ENCODE measurements at regions not wholly inside any gene's neighbourhood (a gene's known extent, or its start where the extent isn't known, plus 50 kb on each side); places are given as distances from the start of the nearest gene placed in this dataset.

DNA sequence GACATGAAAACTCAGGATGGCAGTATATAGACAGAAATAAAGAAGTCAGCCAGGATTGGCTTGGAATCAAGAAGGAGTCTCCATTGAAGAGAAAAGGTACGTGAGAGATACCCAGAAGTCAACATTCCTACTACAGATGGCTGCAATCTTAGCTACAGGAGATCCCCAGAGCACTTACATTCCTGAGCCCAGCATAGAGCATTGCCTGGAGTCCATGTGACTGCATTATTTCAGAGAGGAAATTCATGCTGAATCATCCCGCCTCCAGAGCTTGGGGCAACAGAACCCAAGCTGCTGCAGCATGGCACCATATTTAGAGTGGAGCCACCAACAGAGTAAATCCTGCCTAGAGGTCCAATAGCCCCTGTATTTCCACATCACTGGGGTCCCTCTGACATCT is 125.0 kb upstream of the GRIK2 start:
- peaks cover 0 to 14% (median 0%) of the 10 kb centered on the region in 3 donors for H3K9me3 ChIP-seq (replicated peaks in 1 of 3)
- TF ChIP-seq, protein P1, sequence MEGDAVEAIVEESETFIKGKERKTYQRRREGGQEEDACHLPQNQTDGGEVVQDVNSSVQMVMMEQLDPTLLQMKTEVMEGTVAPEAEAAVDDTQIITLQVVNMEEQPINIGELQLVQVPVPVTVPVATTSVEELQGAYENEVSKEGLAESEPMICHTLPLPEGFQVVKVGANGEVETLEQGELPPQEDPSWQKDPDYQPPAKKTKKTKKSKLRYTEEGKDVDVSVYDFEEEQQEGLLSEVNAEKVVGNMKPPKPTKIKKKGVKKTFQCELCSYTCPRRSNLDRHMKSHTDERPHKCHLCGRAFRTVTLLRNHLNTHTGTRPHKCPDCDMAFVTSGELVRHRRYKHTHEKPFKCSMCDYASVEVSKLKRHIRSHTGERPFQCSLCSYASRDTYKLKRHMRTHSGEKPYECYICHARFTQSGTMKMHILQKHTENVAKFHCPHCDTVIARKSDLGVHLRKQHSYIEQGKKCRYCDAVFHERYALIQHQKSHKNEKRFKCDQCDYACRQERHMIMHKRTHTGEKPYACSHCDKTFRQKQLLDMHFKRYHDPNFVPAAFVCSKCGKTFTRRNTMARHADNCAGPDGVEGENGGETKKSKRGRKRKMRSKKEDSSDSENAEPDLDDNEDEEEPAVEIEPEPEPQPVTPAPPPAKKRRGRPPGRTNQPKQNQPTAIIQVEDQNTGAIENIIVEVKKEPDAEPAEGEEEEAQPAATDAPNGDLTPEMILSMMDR (IDR thresholded peaks at IDR 0.05): no peak
- TF ChIP-seq POLR2A (IDR thresholded peaks at IDR 0.05): no peak
- H3K36me3 ChIP-seq (replicated peaks in 1 of 2): no peaks in the 10 kb centered on the region
- H3K4me1 ChIP-seq (replicated peaks in 1 of 2): no peaks in the 10 kb centered on the region
- intact Hi-C loops (cut with DNase I): no loop called here
- WGBS, 4 donors: 59 to 73% (median 67%) methylated on average over 1 to 2 of the region's 2 CpGs
- H3K27ac ChIP-seq: no peak overlapping the region
- H3K27me3 ChIP-seq: no peaks in the 10 kb centered on the region
- no peak for DNase-seq
- H3K4me3 ChIP-seq: no peak overlapping the region

DNA sequence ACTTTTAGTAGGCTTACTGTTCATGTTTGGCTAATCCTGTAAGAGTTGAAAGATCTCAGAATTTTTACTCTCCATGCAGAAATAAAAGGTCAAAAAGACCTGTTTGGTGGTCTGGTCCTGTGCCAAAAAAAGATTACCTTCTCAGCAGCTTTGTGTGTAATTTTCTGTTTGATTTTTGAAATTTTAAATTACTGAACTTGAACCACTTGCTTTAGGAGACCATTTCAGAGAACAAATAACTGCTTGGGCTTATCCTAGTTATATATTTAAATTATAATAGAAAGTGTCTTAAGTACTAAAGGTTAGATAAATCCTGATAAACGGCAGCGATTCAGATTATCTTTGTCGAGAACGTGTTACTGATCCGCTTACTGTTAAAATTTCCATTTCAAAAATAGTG is 118.3 kb upstream of the GRIK2 start:
- Histone ChIP-seq H3K4me1 (replicated peaks in 1 of 2) (no peaks in the 10 kb centered on the region), H3K27ac (no peak overlapping the region), H3K9me3 (replicated peaks in 1 of 3) (peaks cover 0 to 7% (median 0%) of the 10 kb centered on the region in 3 donors), H3K4me3 (no peak overlapping the region), H3K36me3 (replicated peaks in 1 of 2) (no peaks in the 10 kb centered on the region), H3K27me3 (no peaks in the 10 kb centered on the region)
- no peak for DNase-seq
- WGBS, 4 donors: 83 to 89% (median 88%) methylated on average over 5 of the region's 5 CpGs
- TF ChIP-seq POLR2A (IDR thresholded peaks at IDR 0.05): no peak
- TF ChIP-seq, protein P1 (IDR thresholded peaks at IDR 0.05): no peak
- intact Hi-C loops (cut with DNase I): no loop called here

DNA sequence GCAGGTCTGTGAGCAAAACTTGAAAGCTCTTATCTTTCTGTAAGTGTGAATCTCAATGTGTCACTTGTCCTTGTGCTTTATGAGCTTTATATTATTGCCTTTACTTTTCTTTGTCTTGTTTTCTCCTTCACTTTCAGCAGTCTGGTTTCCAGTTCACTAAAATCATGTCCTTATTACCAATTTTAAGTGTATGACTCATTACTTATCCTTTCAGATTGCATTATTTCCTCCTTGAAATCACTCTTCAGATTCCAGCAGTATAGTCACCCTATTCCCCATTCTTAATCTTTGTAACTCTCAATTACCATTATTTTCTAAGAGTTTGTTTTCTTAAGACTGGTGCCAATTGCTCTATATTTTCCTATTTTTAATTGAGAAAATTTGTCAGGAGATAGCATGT is 117.4 kb upstream of the GRIK2 start:
- intact Hi-C loops (cut with DNase I): no loop called here
- Histone ChIP-seq H3K4me1 (replicated peaks in 1 of 2) (no peaks in the 10 kb centered on the region), H3K27ac (no peak overlapping the region), H3K9me3 (replicated peaks in 1 of 3) (peaks cover 0 to 4% (median 0%) of the 10 kb centered on the region in 3 donors), H3K36me3 (replicated peaks in 1 of 2) (no peaks in the 10 kb centered on the region), H3K4me3 (no peak overlapping the region), H3K27me3 (no peaks in the 10 kb centered on the region)
- DNase-seq: no peak
- TF ChIP-seq POLR2A (IDR thresholded peaks at IDR 0.05): no peak
- TF ChIP-seq, protein P1 (IDR thresholded peaks at IDR 0.05): no peak

DNA sequence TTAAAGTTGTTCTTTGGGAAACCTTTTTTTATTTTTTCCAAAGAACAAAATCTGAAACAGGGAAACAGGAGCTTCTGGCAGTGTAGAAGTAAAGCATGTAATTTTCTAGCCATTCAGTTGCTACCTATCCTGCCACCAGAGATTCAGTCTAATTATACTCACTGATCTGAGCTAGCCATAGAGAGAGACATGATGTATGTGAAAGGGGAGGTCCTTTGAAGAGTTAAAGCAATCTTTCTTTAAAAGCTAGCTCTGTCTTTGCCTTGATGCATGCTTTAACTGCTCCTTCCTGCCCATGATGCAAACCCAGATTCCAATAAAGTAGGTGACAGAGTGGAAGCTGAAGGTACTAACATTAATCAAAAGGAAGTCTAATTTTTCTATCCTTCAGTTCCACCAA is 114.1 kb upstream of the GRIK2 start:
- Histone ChIP-seq H3K27ac (no peak overlapping the region), H3K9me3 (replicated peaks in 1 of 3) (no peaks in the 10 kb centered on the region), H3K4me1 (replicated peaks in 1 of 2) (no peaks in the 10 kb centered on the region), H3K36me3 (replicated peaks in 1 of 2) (no peaks in the 10 kb centered on the region), H3K4me3 (no peak overlapping the region), H3K27me3 (no peaks in the 10 kb centered on the region)
- DNase-seq: no peak
- intact Hi-C loops (cut with DNase I): no loop called here
- no peak for TF ChIP-seq POLR2A (IDR thresholded peaks at IDR 0.05)
- TF ChIP-seq, protein P1 (IDR thresholded peaks at IDR 0.05): no peak

Measured in adrenal gland (tissue), 9 donors.